Activated T-cell treated with anti-CD3 and anti-CD28 coated beads for 48 hours (primary cell): ENCODE measurements at regions not wholly inside any gene's neighbourhood (a gene's known extent, or its start where the extent isn't known, plus 50 kb on each side); places are given as distances from the start of the nearest gene placed in this dataset.

Source experiments
- DNase-seq: peaks from one replicate; pipeline ENCODE4 v3.0.0-alpha.2; 2020; ENCODE audit warnings: low read depth

- DNase-seq = no peak
Measured at GRCh38 chr18:78908462-78909260, 71.0 kb upstream of the SALL3 start.

- DNase-seq = no peak
Measured at GRCh38 chr18:78911751-78912283, 67.8 kb upstream of the SALL3 start.

GRCh38 chr18:78912336-78912735 is 67.3 kb upstream of the SALL3 start:
- no peak for DNase-seq

- DNase-seq = no peak
Measured at GRCh38 chr18:78912844-78913243, 66.8 kb upstream of the SALL3 start.

GRCh38 chr18:78913395-78913794 is 66.2 kb upstream of the SALL3 start:
- DNase-seq = no peak

GRCh38 chr18:78913830-78914231 is 65.8 kb upstream of the SALL3 start:
- no peak for DNase-seq

- no peak for DNase-seq
Measured at GRCh38 chr18:78914249-78914935, 65.2 kb upstream of the SALL3 start.

GRCh38 chr18:78915446-78916008 is 64.1 kb upstream of the SALL3 start:
- DNase-seq = no peak

GRCh38 chr18:78918707-78919106 is 60.9 kb upstream of the SALL3 start:
- no peak for DNase-seq

GRCh38 chr18:78919956-78920355 is 59.7 kb upstream of the SALL3 start:
- no peak for DNase-seq

- no peak for DNase-seq
Measured at GRCh38 chr18:78920456-78921138, 59.0 kb upstream of the SALL3 start.

- no peak for DNase-seq
Measured at GRCh38 chr18:78922856-78923255, 56.8 kb upstream of the SALL3 start.

- DNase-seq = no peak
Measured at GRCh38 chr18:78924301-78924700, 55.3 kb upstream of the SALL3 start.

- DNase-seq = no peak
Measured at GRCh38 chr18:78924786-78925540, 54.7 kb upstream of the SALL3 start.

- DNase-seq = no peak
Measured at GRCh38 chr18:78925557-78926242, 53.9 kb upstream of the SALL3 start.

- no peak for DNase-seq
Measured at GRCh38 chr18:78926243-78926615, 53.4 kb upstream of the SALL3 start.

- DNase-seq = no peak
Measured at GRCh38 chr18:78927156-78927555, 52.5 kb upstream of the SALL3 start.

- no peak for DNase-seq
Measured at GRCh38 chr18:78927616-78928015, 52.0 kb upstream of the SALL3 start.

- no peak for DNase-seq
Measured at GRCh38 chr18:78928076-78928475, 51.5 kb upstream of the SALL3 start.

GRCh38 chr18:78929516-78929915 is 50.1 kb upstream of the SALL3 start:
- DNase-seq = no peak
